Hepatocyte (in vitro differentiated cells): ENCODE measurements at regions not wholly inside any gene's neighbourhood (a gene's known extent, or its start where the extent isn't known, plus 50 kb on each side); places are given as distances from the start of the nearest gene placed in this dataset.

Experiments
- CTCF ChIP-seq: fragments of 200-600 bp; sonication (generic); IDR thresholded peaks from 2 replicates; pipeline ENCODE4 v1.5.1; 2016; ENCODE audit warnings: antibody characterized with exemption, mild to moderate bottlenecking; ENCODE audit not compliant: poor library complexity
- EZH2 ChIP-seq: fragments of 200-600 bp; sonication (generic); IDR thresholded peaks from 2 replicates; pipeline ENCODE4 v1.6.1; 2016; ENCODE audit warnings: antibody characterized with exemption, mild to moderate bottlenecking, borderline replicate concordance
- EZH2phosphoT487 ChIP-seq: fragments of 200-600 bp; sonication (generic); IDR thresholded peaks from one replicate; pipeline ENCODE4 v1.6.1; 2018; ENCODE audit warnings: antibody characterized with exemption, mild to moderate bottlenecking, low read depth, moderate library complexity; ENCODE audit not compliant: unreplicated experiment, severe bottlenecking

- TF ChIP-seq CTCF = no peak
- TF ChIP-seq EZH2phosphoT487 = no peak
- no peak for TF ChIP-seq EZH2
Measured at GRCh38 chr22:48609279-48609865, 1218.3 kb downstream of the BRD1 start.
